Right cardiac atrium (tissue), 5 donors: ENCODE measurements at regions not wholly inside any gene's neighbourhood (a gene's known extent, or its start where the extent isn't known, plus 50 kb on each side); places are given as distances from the start of the nearest gene placed in this dataset.

Experiments
- ATAC-seq, 2 donors: fragments of 200-7000 bp; cut with Tn5 transposase; one replicate each; pipeline versions ENCODE4 v1.8.0 to v1.9.1; 2020; ENCODE audit warnings: moderate library complexity in 2 of 2, mild to moderate bottlenecking in 1 of 2
- DNase-seq, 3 donors: peaks; one replicate each; pipeline ENCODE4 v3.0.0-alpha.2; 2020
- H3K27ac ChIP-seq: one replicate; pipeline ENCODE4 v1.5.1; 2013; ENCODE audit warnings: mild to moderate bottlenecking, low read length, control low read depth, moderate library complexity
- H3K27me3 ChIP-seq: one replicate; pipeline ENCODE4 v1.6.1; 2013; ENCODE audit not compliant: control insufficient read depth, insufficient read depth
- H3K4me1 ChIP-seq: one replicate; pipeline ENCODE4 v1.6.1; 2013; ENCODE audit warnings: low read length; ENCODE audit not compliant: control insufficient read depth, insufficient read depth
- H3K4me3 ChIP-seq: one replicate; pipeline ENCODE4 v1.5.1; 2013; ENCODE audit warnings: low read length, control low read depth
- H3K9me3 ChIP-seq: one replicate; pipeline ENCODE4 v1.6.1; 2013; ENCODE audit warnings: low read length; ENCODE audit not compliant: control insufficient read depth
- WGBS: extraction: QIAGEN DNeasy Blood & Tissue Kit; methylation state at CpG from one replicate; pipeline ENCODE4 v1.1.7; 2013; 5-methylcytosine and 5-hydroxymethylcytosine counted together
- intact Hi-C, 4 donors: fragments of 100-400 bp; cut with DNase I; formaldehyde crosslinking; loops; one replicate each; pipeline versions ENCODE4 v1.11.0 to v1.14.0; 2022 to 2023
- donor health status: healthy with polysubstance abuse.
- donor health status: DM: no; HTN: yes; CAD: no.
- donor health status: DM: no; HTN: no; CAD: no.
- donor health status: DM: no; HTN: yes; CAD: no; lungs with severe emphysema.
- donor health status: DM: yes; HTN: yes; CAD: no.

- Histone ChIP-seq H3K4me3 (no peak overlapping the region), H3K27ac (no peak overlapping the region), H3K27me3 (no peaks in the 10 kb centered on the region), H3K9me3 (no peaks in the 10 kb centered on the region), H3K4me1 (no peaks in the 10 kb centered on the region)
- intact Hi-C loops, result no loop called here
- WGBS, result 44% methylated on average over 5 of the region's 5 CpGs
- no peak for ATAC-seq
- no peak for DNase-seq
These were observed 1407.6 kb upstream of the USP9Y start for GRCh38 chrY:11293392-11293791.

- no peaks in the 10 kb centered on the region for H3K9me3 ChIP-seq
- ATAC-seq (no peak), DNase-seq (peak; percentile 8 to 38 (median 13))
- intact Hi-C loops, result no loop called here
- H3K4me1 ChIP-seq, result no peaks in the 10 kb centered on the region
- H3K4me3 ChIP-seq, result no peak overlapping the region
- WGBS, result 69% methylated on average over 13 of the region's 13 CpGs
- no peak overlapping the region for H3K27ac ChIP-seq
- no peaks in the 10 kb centered on the region for H3K27me3 ChIP-seq
These were observed 1366.9 kb upstream of the USP9Y start for GRCh38 chrY:11334151-11334550.
